GM08714 (cell line): ENCODE measurements at regions not wholly inside any gene's neighbourhood (a gene's known extent, or its start where the extent isn't known, plus 50 kb on each side); places are given as distances from the start of the nearest gene placed in this dataset.
"Not testable (repeated sequence)": the region's sequence is repeated elsewhere in the genome, so short reads cannot be mapped to it uniquely, and the experiment has no call there.

Experiments
- H3K4me3 ChIP-seq: fragments of 200-500 bp; sonication (Bioruptor generic); 2 replicates; pipeline ENCODE4 v1.5.1; 2014; ENCODE audit warnings: mild to moderate bottlenecking, low read length, inconsistent platforms
- ZNF274 ChIP-seq: IDR thresholded peaks from 2 replicates; pipeline ENCODE4 v1.6.1; 2012; ENCODE audit warnings: mild to moderate bottlenecking, low read depth, low read length

GRCh38 chr7:142461437-142461836, 203.6 kb upstream of the PRSS58 start:
- no peak overlapping the region for H3K4me3 ChIP-seq
- no peak for TF ChIP-seq ZNF274

GRCh38 chr7:142460402-142461117, 202.7 kb upstream of the PRSS58 start:
- TF ChIP-seq ZNF274: no peak
- H3K4me3 ChIP-seq: no peak overlapping the region

GRCh38 chr7:142459551-142459963, 201.7 kb upstream of the PRSS58 start:
- no peak overlapping the region for H3K4me3 ChIP-seq
- TF ChIP-seq ZNF274: no peak

- TF ChIP-seq ZNF274: no peak
- no peak overlapping the region for H3K4me3 ChIP-seq
These were observed 199.4 kb upstream of the PRSS58 start for GRCh38 chr7:142457146-142457703.

GRCh38 chr7:142455392-142455791, 197.5 kb upstream of the PRSS58 start:
- no peak overlapping the region for H3K4me3 ChIP-seq
- no peak for TF ChIP-seq ZNF274

GRCh38 chr7:142454862-142455261, 197.0 kb upstream of the PRSS58 start:
- no peak for TF ChIP-seq ZNF274
- H3K4me3 ChIP-seq: no peak overlapping the region

- TF ChIP-seq ZNF274: no peak
- no peak overlapping the region for H3K4me3 ChIP-seq
These were observed 194.9 kb upstream of the PRSS58 start for GRCh38 chr7:142452791-142453190.

GRCh38 chr7:142451817-142452216, 194.0 kb upstream of the PRSS58 start:
- no peak for TF ChIP-seq ZNF274
- no peak overlapping the region for H3K4me3 ChIP-seq

GRCh38 chr7:142451296-142451695, 193.4 kb upstream of the PRSS58 start:
- H3K4me3 ChIP-seq: no peak overlapping the region

GRCh38 chr7:142450695-142451094, 192.8 kb upstream of the PRSS58 start:
- H3K4me3 ChIP-seq: no peak overlapping the region
- TF ChIP-seq ZNF274: no peak

More at GRCh38 chr7:142451296-142451695, 193.4 kb upstream of the PRSS58 start:
- TF ChIP-seq ZNF274: no peak

- no peak for TF ChIP-seq ZNF274
- no peak overlapping the region for H3K4me3 ChIP-seq
These were observed 192.3 kb upstream of the PRSS58 start for GRCh38 chr7:142450206-142450605.

GRCh38 chr7:142448857-142449256, 191.0 kb upstream of the PRSS58 start:
- not testable (repeated sequence) for H3K4me3 ChIP-seq

GRCh38 chr7:142447762-142448161, 189.9 kb upstream of the PRSS58 start:
- no peak overlapping the region for H3K4me3 ChIP-seq
- TF ChIP-seq ZNF274: no peak

- no peak for TF ChIP-seq ZNF274
- H3K4me3 ChIP-seq: no peak overlapping the region
These were observed 187.3 kb upstream of the PRSS58 start for GRCh38 chr7:142445019-142445686.
